Adrenal gland (tissue), 5 donors: ENCODE measurements at regions not wholly inside any gene's neighbourhood (a gene's known extent, or its start where the extent isn't known, plus 50 kb on each side); places are given as distances from the start of the nearest gene placed in this dataset.

Experiments
- CTCF ChIP-seq, 6 experiments: fragments of 450-650 bp in 4 of 6; fragments of 200-600 bp in 2 of 6; sonication (generic) in 1 of 6; IDR thresholded peaks; 1 replicate in 5 of 6; 2 replicates in 1 of 6; pipeline versions ENCODE4 v1.5.1 to v1.8.0; 2016 to 2021; ENCODE audit warnings: antibody characterized with exemption in 6 of 6, mild to moderate bottlenecking in 2 of 6, moderate library complexity in 1 of 6
- POLR2A ChIP-seq, 2 donors: fragments of 450-650 bp; IDR thresholded peaks; one replicate each; pipeline ENCODE4 v1.6.1; 2017; ENCODE audit warnings: antibody characterized with exemption in 2 of 2, mild to moderate bottlenecking in 2 of 2, moderate library complexity in 1 of 2
- donor health status: DM: no; HTN: no; CAD: no.

GRCh38 chr10:128713471-128713870 lies 587.2 kb upstream of the MKI67 start:
- TF ChIP-seq CTCF (IDR thresholded peaks at IDR 0.05): no peak
- TF ChIP-seq POLR2A (IDR thresholded peaks at IDR 0.05): no peak
